ENCODE measurements at regions not wholly inside any gene's neighbourhood (a gene's known extent, or its start where the extent isn't known, plus 50 kb on each side); places are given as distances from the start of the nearest gene placed in this dataset.

- TF ChIP-seq ZNF274 (IDR thresholded peaks at IDR 0.05; ENCODE audit: low read depth, low read length): no peak
- TF ChIP-seq YY1 (IDR thresholded peaks at IDR 0.05; ENCODE audit: insufficient read depth, insufficient read length): no peak
- TF ChIP-seq SUZ12 (IDR thresholded peaks at IDR 0.05; ENCODE audit: extremely low read depth, insufficient read depth, insufficient read length): no peak
Observed at GRCh38 chr6:85136310-85136709, 313.6 kb upstream of the NT5E start.
